ENCODE measurements at regions not wholly inside any gene's neighbourhood (a gene's known extent, or its start where the extent isn't known, plus 50 kb on each side); places are given as distances from the start of the nearest gene placed in this dataset.

DNA sequence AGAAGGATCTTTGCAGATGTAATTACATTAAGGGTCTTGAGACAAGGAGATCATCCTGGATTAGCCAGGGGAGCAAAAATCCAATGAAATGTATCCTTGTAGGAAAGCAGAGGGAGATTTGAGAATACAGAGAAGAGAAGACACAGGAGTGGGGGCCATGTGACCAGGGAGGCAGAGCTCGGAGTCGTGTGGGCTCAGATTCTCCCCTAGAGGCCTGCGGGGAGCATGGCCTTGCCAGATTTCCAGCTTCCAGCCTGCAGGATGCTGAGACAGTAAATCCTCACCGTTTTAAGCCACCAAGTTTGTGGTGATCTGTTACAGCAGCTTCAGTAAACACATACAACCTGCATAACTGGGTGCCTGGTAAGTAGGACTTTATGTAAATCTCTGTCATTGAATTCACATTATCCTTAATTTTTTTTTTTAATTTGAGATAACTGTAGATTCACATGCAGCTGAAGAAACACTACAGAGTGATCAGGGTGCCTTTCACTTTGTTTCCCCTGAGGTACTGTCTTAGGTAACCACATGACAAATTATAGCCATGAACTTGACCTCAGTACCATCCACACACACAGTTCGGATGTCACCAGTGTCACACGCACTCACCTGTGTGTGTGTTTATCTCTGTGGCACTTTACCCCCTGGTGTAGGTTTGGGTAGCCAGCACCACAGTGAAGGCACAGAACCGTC lies 138.4 kb upstream of the HDAC4 start:
- Histone ChIP-seq H3K4me1 (no peaks in the 10 kb centered on the region), H3K36me3 (replicated peaks in 1 of 2; ENCODE audit: insufficient read depth in 1 of 2, low read depth in 2 of 2) (no peaks in the 10 kb centered on the region), H3K9me3 (peaks cover 0 to 4% (median 0%) of the 10 kb centered on the region in 3 donors), H3K27me3 (no peaks in the 10 kb centered on the region), H3K27ac (no peak overlapping the region), H3K4me3 (no peak overlapping the region)
- TF ChIP-seq, protein P1, sequence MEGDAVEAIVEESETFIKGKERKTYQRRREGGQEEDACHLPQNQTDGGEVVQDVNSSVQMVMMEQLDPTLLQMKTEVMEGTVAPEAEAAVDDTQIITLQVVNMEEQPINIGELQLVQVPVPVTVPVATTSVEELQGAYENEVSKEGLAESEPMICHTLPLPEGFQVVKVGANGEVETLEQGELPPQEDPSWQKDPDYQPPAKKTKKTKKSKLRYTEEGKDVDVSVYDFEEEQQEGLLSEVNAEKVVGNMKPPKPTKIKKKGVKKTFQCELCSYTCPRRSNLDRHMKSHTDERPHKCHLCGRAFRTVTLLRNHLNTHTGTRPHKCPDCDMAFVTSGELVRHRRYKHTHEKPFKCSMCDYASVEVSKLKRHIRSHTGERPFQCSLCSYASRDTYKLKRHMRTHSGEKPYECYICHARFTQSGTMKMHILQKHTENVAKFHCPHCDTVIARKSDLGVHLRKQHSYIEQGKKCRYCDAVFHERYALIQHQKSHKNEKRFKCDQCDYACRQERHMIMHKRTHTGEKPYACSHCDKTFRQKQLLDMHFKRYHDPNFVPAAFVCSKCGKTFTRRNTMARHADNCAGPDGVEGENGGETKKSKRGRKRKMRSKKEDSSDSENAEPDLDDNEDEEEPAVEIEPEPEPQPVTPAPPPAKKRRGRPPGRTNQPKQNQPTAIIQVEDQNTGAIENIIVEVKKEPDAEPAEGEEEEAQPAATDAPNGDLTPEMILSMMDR (IDR thresholded peaks at IDR 0.05): no peak
- no peak for TF ChIP-seq POLR2A (IDR thresholded peaks at IDR 0.05)
- DNase-seq: no peak
- WGBS, 2 donors: 52 to 55% methylated on average over 7 of the region's 7 CpGs
- no peak for ATAC-seq
- intact Hi-C loops (cut with DNase I): no loop called here

GRCh38 chr2:239538357-239539052 lies 137.7 kb upstream of the HDAC4 start:
- ATAC-seq: no peak
- TF ChIP-seq, protein P1 (IDR thresholded peaks at IDR 0.05): no peak
- no peak for TF ChIP-seq POLR2A (IDR thresholded peaks at IDR 0.05)

GRCh38 chr2:239537633-239538356 lies 137.0 kb upstream of the HDAC4 start:
- Histone ChIP-seq H3K36me3 (replicated peaks in 1 of 2; ENCODE audit: insufficient read depth in 1 of 2, low read depth in 2 of 2) (no peaks in the 10 kb centered on the region), H3K27me3 (no peaks in the 10 kb centered on the region), H3K4me3 (no peak overlapping the region), H3K4me1 (no peaks in the 10 kb centered on the region), H3K27ac (no peak overlapping the region), H3K9me3 (peaks cover 0 to 4% (median 0%) of the 10 kb centered on the region in 3 donors)
- 64 to 65% methylated on average over 7 to 11 of the region's 11 CpGs for WGBS, 2 donors
- no peak for DNase-seq
- intact Hi-C loops (cut with DNase I): no loop called here
- no peak for ATAC-seq
- TF ChIP-seq, protein P1 (IDR thresholded peaks at IDR 0.05): no peak
- no peak for TF ChIP-seq POLR2A (IDR thresholded peaks at IDR 0.05)

More at GRCh38 chr2:239538357-239539052, 137.7 kb upstream of the HDAC4 start:
- peaks cover 0 to 4% (median 0%) of the 10 kb centered on the region in 3 donors for H3K9me3 ChIP-seq
- H3K27me3 ChIP-seq: no peaks in the 10 kb centered on the region
- no peaks in the 10 kb centered on the region for H3K4me1 ChIP-seq
- no peak overlapping the region for H3K27ac ChIP-seq
- WGBS, 2 donors: 62 to 65% methylated on average over 8 to 10 of the region's 10 CpGs
- H3K4me3 ChIP-seq: no peak overlapping the region
- no peaks in the 10 kb centered on the region for H3K36me3 ChIP-seq (replicated peaks in 1 of 2; ENCODE audit: insufficient read depth in 1 of 2, low read depth in 2 of 2)
- intact Hi-C loops (cut with DNase I): no loop called here
- DNase-seq: no peak

DNA sequence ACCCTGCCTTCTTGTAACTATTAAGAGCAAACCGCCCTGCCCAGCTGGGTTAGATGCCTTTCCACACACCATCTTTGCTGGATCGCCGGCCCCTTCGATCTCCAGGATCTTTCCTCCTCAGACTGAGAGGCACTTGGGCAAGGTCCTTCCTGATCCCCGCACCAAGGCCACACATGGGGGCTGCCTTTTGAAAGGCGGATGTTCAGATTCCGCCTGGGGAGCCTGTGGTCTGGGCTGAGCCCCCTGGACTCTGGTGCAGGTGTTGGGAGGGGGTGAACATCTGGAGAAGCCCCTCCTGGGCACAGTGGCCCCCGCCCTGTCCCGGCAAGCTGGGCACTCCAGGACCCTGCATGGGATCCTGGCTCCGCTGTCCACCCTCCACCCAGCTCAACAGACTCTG lies 135.4 kb upstream of the HDAC4 start:
- TF ChIP-seq, protein P1 (IDR thresholded peaks at IDR 0.05): no peak
- no peak for TF ChIP-seq POLR2A (IDR thresholded peaks at IDR 0.05)
- no peak overlapping the region for H3K27ac ChIP-seq
- H3K27me3 ChIP-seq: no peaks in the 10 kb centered on the region
- no peaks in the 10 kb centered on the region for H3K4me1 ChIP-seq
- H3K9me3 ChIP-seq: peaks cover 0 to 4% (median 0%) of the 10 kb centered on the region in 3 donors
- DNase-seq (no peak), ATAC-seq (no peak)
- WGBS, 2 donors: 87 to 100% methylated on average over 3 to 10 of the region's 10 CpGs
- intact Hi-C loops (cut with DNase I): no loop called here
- H3K36me3 ChIP-seq (replicated peaks in 1 of 2; ENCODE audit: insufficient read depth in 1 of 2, low read depth in 2 of 2): no peaks in the 10 kb centered on the region
- no peak overlapping the region for H3K4me3 ChIP-seq
